ENCODE measurements at regions not wholly inside any gene's neighbourhood (a gene's known extent, or its start where the extent isn't known, plus 50 kb on each side); places are given as distances from the start of the nearest gene placed in this dataset.

DNA sequence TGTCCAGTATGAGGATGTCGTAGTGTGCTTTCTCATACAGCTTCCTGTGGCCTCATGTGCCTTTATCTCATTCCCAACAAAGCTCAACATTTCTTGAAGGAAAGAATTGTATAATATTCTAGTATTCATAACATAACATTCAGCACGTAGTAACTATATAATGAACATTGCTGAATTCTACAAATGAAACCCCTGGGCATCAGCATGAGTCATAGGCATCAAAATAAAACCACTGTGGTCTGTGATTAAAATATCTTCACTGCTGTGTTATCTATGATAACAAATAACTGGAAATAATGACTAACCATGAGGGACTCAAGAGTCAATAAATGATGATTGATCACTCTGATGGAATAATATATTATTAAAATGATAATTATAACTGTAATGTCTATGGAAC lies 255.2 kb downstream of the EMP1 start:
- H3K36me3 ChIP-seq (ENCODE audit: control insufficient read depth in 1 of 2, insufficient read depth in 2 of 2, low read length in 2 of 2), result no peaks in the 10 kb centered on the region
- no peak overlapping the region for H3K4me2 ChIP-seq (ENCODE audit: low read length)
- ChIA-PET CTCF (interaction anchor here (1.0 kb wide), 1 partner anchor 90 kb away, joined by 3 read pairs; no protein-coding TSS in a partner anchor), POLR2A (no interaction called here), RAD21 (ENCODE audit: low non-redundant PET in 1 of 2, low total read pairs in 2 of 2, uncharacterized antibody in 2 of 2, unreplicated experiment in 2 of 2) (no interaction called here)
- no TSS peak for BruUV-seq (replicated peaks)
- no peaks in the 10 kb centered on the region for H3K9me3 ChIP-seq (ENCODE audit: control insufficient read depth in 1 of 2, insufficient read depth in 1 of 2, low read depth in 1 of 2, low read length in 2 of 2)
- ATAC-seq, result no peak
- no peak for DNase-seq (ENCODE audit: low read depth, low spot score)
- no peak overlapping the region for H3K27ac ChIP-seq (ENCODE audit: low read depth, low read length)
- no peak overlapping the region for H2AFZ ChIP-seq (ENCODE audit: low read depth, low read length, poor library complexity, severe bottlenecking)
- H4K20me1 ChIP-seq (ENCODE audit: insufficient read depth), result no peaks in the 10 kb centered on the region
- H3K9me2 ChIP-seq (ENCODE audit: insufficient read depth), result no peaks in the 10 kb centered on the region
- TF ChIP-seq FOSL1 (IDR thresholded peaks at IDR 0.05; ENCODE audit: low read depth) (0 out of 2 replicates have a peak, but pooled peaks have one; percentile 13), TCF7L2 (IDR thresholded peaks at IDR 0.05; ENCODE audit: borderline replicate concordance, extremely low read depth, insufficient read depth, insufficient read length) (no peak), SIN3A (IDR thresholded peaks at IDR 0.05; ENCODE audit: low read depth) (no peak)
- H3K9ac ChIP-seq (ENCODE audit: low read length), result no peak overlapping the region
- H3K4me3 ChIP-seq (replicated peaks in 1 of 2; ENCODE audit: low read depth in 1 of 2, low read length in 2 of 2), result no peak overlapping the region
- intact Hi-C loops (cut with micrococcal nuclease), result no loop called here
- no peaks in the 10 kb centered on the region for H3K4me1 ChIP-seq (ENCODE audit: control insufficient read depth in 1 of 2, insufficient read depth in 2 of 2, low read length in 2 of 2)
- H3K27me3 ChIP-seq (ENCODE audit: insufficient read depth, low read length), result no peaks in the 10 kb centered on the region
- no peaks in the 10 kb centered on the region for H3K79me2 ChIP-seq (ENCODE audit: insufficient read depth, low read length)

DNA sequence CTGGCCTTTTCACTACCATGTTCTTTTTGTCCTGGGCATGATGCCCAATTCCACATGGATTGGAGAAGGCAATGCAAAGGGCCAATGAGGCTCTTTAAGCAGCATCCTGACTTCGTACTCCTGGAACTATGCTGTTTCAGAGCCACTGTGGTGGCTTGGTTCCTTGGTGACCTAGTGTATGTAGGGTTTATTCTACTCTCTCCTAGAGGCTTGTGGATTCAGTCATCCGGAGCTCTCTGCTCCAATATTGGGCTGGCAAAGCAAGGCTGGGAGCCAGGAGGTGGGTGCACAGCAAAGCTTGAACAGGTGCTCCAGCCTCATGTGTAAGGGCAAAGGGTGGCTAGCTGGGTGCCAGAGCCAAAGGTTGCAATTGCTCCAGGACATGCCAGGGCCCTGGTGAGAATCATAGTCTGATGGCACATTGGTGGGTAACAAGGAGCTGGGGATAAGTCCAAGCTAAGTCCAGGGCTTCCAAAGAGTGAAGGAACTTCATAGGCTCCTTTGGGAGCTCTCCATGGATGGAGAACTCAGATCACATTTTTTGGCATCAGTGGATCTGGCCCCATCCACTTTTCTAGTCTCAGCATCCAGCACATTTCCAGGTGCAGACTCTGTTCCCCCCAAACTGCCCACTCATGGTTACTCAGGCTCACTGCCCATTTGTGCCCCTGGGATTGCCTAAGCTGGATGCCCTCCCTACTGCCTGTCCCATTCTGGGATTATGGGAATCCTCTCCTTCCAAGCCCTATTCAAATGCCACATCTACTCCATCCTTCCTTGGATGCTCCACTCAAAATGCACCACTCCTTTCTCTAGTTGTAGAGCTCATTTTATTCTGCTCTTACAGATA lies 253.9 kb downstream of the EMP1 start:
- POLR2A ChIA-PET, result no interaction called here
- H3K9ac ChIP-seq (ENCODE audit: low read length), result no peak overlapping the region
- no peak for DNase-seq (ENCODE audit: low read depth, low spot score)
- no peaks in the 10 kb centered on the region for H4K20me1 ChIP-seq (ENCODE audit: insufficient read depth)
- no peaks in the 10 kb centered on the region for H3K4me1 ChIP-seq (ENCODE audit: control insufficient read depth in 1 of 2, insufficient read depth in 2 of 2, low read length in 2 of 2)
- no peak for ATAC-seq
- no peak overlapping the region for H3K4me3 ChIP-seq (replicated peaks in 1 of 2; ENCODE audit: low read depth in 1 of 2, low read length in 2 of 2)
- no peak overlapping the region for H3K4me2 ChIP-seq (ENCODE audit: low read length)
- RAD21 ChIA-PET (ENCODE audit: low non-redundant PET in 1 of 2, low total read pairs in 2 of 2, uncharacterized antibody in 2 of 2, unreplicated experiment in 2 of 2), result no interaction called here
- BruUV-seq (replicated peaks), result no TSS peak
- no peaks in the 10 kb centered on the region for H3K9me2 ChIP-seq (ENCODE audit: insufficient read depth)
- no peaks in the 10 kb centered on the region for H3K36me3 ChIP-seq (ENCODE audit: control insufficient read depth in 1 of 2, insufficient read depth in 2 of 2, low read length in 2 of 2)
- no peaks in the 10 kb centered on the region for H3K79me2 ChIP-seq (ENCODE audit: insufficient read depth, low read length)
- intact Hi-C loops (cut with micrococcal nuclease), result no loop called here
- H3K9me3 ChIP-seq (ENCODE audit: control insufficient read depth in 1 of 2, insufficient read depth in 1 of 2, low read depth in 1 of 2, low read length in 2 of 2), result no peaks in the 10 kb centered on the region; a peak in 1 of 4 replicates
- CTCF ChIA-PET, result interaction anchor here (0.7 kb wide), 1 partner anchor 17 kb away, joined by 3 read pairs; no protein-coding TSS in a partner anchor
- no peaks in the 10 kb centered on the region for H3K27me3 ChIP-seq (ENCODE audit: insufficient read depth, low read length)
- no peak overlapping the region for H2AFZ ChIP-seq (ENCODE audit: low read depth, low read length, poor library complexity, severe bottlenecking)
- H3K27ac ChIP-seq (ENCODE audit: low read depth, low read length), result no peak overlapping the region
- TF ChIP-seq, protein P1, sequence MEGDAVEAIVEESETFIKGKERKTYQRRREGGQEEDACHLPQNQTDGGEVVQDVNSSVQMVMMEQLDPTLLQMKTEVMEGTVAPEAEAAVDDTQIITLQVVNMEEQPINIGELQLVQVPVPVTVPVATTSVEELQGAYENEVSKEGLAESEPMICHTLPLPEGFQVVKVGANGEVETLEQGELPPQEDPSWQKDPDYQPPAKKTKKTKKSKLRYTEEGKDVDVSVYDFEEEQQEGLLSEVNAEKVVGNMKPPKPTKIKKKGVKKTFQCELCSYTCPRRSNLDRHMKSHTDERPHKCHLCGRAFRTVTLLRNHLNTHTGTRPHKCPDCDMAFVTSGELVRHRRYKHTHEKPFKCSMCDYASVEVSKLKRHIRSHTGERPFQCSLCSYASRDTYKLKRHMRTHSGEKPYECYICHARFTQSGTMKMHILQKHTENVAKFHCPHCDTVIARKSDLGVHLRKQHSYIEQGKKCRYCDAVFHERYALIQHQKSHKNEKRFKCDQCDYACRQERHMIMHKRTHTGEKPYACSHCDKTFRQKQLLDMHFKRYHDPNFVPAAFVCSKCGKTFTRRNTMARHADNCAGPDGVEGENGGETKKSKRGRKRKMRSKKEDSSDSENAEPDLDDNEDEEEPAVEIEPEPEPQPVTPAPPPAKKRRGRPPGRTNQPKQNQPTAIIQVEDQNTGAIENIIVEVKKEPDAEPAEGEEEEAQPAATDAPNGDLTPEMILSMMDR (IDR thresholded peaks at IDR 0.05 in 2 of 3, conservative IDR thresholded peaks at IDR 0.05 in 1 of 3; ENCODE audit: borderline replicate concordance in 1 of 3, insufficient read depth in 1 of 3, low read depth in 2 of 3, low read length in 2 of 3), result no peak
- TF ChIP-seq YY1 (IDR thresholded peaks at IDR 0.05; ENCODE audit: extremely low read depth, insufficient replicate concordance, low read depth, low read length) (no peak), SIN3A (IDR thresholded peaks at IDR 0.05; ENCODE audit: low read depth) (no peak), RAD21 (IDR thresholded peaks at IDR 0.05; ENCODE audit: low read depth) (no peak), ZNF274 (IDR thresholded peaks at IDR 0.05; ENCODE audit: low read depth, low read length) (no peak), SRF (IDR thresholded peaks at IDR 0.05; ENCODE audit: low read depth) (no peak), POLR2A (IDR thresholded peaks at IDR 0.05; ENCODE audit: borderline replicate concordance, extremely low read depth, insufficient read depth, insufficient read length) (no peak), SP1 (IDR thresholded peaks at IDR 0.05; ENCODE audit: low read depth) (no peak), ELF1 (IDR thresholded peaks at IDR 0.05; ENCODE audit: borderline replicate concordance, low read depth) (no peak), ZFX (IDR thresholded peaks at IDR 0.05) (no peak), EZH2phosphoT487 (IDR thresholded peaks at IDR 0.05; ENCODE audit: borderline replicate concordance) (no peak)
- TF ChIP-seq, protein P2, sequence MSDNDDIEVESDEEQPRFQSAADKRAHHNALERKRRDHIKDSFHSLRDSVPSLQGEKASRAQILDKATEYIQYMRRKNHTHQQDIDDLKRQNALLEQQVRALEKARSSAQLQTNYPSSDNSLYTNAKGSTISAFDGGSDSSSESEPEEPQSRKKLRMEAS (IDR thresholded peaks at IDR 0.05), result no peak
- TF ChIP-seq, protein P3, sequence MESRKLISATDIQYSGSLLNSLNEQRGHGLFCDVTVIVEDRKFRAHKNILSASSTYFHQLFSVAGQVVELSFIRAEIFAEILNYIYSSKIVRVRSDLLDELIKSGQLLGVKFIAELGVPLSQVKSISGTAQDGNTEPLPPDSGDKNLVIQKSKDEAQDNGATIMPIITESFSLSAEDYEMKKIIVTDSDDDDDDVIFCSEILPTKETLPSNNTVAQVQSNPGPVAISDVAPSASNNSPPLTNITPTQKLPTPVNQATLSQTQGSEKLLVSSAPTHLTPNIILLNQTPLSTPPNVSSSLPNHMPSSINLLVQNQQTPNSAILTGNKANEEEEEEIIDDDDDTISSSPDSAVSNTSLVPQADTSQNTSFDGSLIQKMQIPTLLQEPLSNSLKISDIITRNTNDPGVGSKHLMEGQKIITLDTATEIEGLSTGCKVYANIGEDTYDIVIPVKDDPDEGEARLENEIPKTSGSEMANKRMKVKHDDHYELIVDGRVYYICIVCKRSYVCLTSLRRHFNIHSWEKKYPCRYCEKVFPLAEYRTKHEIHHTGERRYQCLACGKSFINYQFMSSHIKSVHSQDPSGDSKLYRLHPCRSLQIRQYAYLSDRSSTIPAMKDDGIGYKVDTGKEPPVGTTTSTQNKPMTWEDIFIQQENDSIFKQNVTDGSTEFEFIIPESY (IDR thresholded peaks at IDR 0.05; ENCODE audit: extremely low read depth, insufficient replicate concordance, low read length), result no peak
- TF ChIP-seq, protein P4, sequence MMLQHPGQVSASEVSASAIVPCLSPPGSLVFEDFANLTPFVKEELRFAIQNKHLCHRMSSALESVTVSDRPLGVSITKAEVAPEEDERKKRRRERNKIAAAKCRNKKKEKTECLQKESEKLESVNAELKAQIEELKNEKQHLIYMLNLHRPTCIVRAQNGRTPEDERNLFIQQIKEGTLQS (IDR thresholded peaks at IDR 0.05), result no peak

Data from HCT116 (cell line).